IPS-20b (cell line): ENCODE measurements at regions not wholly inside any gene's neighbourhood (a gene's known extent, or its start where the extent isn't known, plus 50 kb on each side); places are given as distances from the start of the nearest gene placed in this dataset.

Experiments
- H3K27ac ChIP-seq: one replicate; pipeline ENCODE4 v1.5.1; 2013; ENCODE audit warnings: low read length
- H3K27me3 ChIP-seq: 2 replicates; pipeline ENCODE4 v1.6.1; 2013; ENCODE audit warnings: mild to moderate bottlenecking, low read length, inconsistent platforms; ENCODE audit not compliant: insufficient read depth
- H3K36me3 ChIP-seq: 2 replicates; pipeline ENCODE4 v1.6.1; 2013; ENCODE audit warnings: low read depth, mild to moderate bottlenecking, inconsistent platforms, low read length, moderate library complexity; ENCODE audit not compliant: insufficient read depth
- H3K4me1 ChIP-seq: 2 replicates; pipeline ENCODE4 v1.6.1; 2013; ENCODE audit warnings: mild to moderate bottlenecking, control low read depth, inconsistent platforms, low read length, moderate library complexity; ENCODE audit not compliant: insufficient read depth
- H3K4me3 ChIP-seq: 2 replicates; pipeline ENCODE4 v1.5.1; 2013; ENCODE audit warnings: mild to moderate bottlenecking, low read length, inconsistent platforms
- H3K9ac ChIP-seq: 2 replicates; pipeline ENCODE4 v1.6.1; 2013; ENCODE audit warnings: low read depth, mild to moderate bottlenecking, inconsistent platforms, low read length, moderate library complexity
- H3K9me3 ChIP-seq: 2 replicates; pipeline ENCODE4 v1.6.1; 2013; ENCODE audit warnings: mild to moderate bottlenecking, low read depth, low read length, inconsistent platforms; ENCODE audit not compliant: insufficient read depth

DNA sequence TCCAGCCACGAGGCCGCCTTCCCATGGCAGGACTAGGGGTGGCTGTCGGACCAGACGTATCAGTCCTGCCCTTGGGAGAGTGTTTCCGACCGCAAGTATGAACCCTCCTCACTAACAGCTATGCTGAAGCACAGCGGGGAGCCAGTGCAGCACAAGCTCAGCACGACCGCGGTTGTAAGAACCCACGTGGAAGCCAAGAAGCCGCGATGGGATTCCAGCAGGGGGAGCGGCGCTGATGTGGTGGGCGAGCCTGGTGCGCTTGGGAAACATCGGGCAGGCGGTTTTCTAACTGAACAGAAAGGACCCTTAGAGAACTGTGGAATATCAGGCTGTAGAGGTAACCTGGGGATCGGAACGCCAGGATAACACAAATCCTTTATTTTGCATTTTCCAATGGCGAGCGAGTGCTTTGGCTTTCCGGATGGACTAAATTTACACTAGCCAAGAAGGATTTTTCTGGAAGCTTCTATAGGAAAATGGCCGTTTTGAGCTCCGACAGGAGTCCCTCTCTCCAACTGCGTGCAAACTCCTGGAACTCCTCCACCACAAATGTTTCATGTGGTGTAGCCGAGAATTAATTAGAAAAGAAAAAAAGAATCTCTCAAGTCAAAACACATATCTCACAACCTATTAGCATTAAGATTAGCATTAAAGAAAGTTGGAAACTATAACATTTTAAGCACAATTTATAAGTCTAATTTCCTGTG is 132.0 kb upstream of the MYCN start:
- peaks cover 6% of the 10 kb centered on the region; the same call in 1 of the 2 replicates for H3K4me1 ChIP-seq
- H3K27ac ChIP-seq, result no peak overlapping the region
- no peaks in the 10 kb centered on the region for H3K9me3 ChIP-seq
- H3K27me3 ChIP-seq, result no peaks in the 10 kb centered on the region
- no peak overlapping the region for H3K9ac ChIP-seq
- no peak overlapping the region for H3K4me3 ChIP-seq
- H3K36me3 ChIP-seq, result no peaks in the 10 kb centered on the region

DNA sequence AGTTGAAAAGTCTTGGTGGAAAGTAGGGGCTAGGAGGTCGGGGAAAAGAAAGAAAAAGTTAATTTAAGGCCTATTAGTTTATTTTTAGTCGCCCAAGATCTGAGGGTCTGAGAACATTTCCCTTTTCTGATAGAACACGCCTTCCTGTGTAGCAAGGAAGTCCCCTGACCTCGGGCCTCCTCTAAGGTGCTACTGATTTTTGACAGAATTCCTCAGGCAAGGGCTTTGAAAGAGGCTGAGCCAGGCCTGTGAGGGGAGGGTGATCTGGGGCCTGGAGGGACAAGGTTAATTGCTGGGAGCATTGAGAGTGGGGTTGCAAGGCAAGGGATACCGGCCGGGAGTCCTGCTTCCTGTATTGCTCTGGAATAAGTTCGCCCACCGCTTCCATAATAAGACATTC is 131.4 kb upstream of the MYCN start:
- no peak overlapping the region for H3K4me3 ChIP-seq
- H3K9me3 ChIP-seq, result no peaks in the 10 kb centered on the region
- no peaks in the 10 kb centered on the region for H3K27me3 ChIP-seq
- H3K4me1 ChIP-seq, result peaks cover 6% of the 10 kb centered on the region; the same call in 1 of the 2 replicates
- no peak overlapping the region for H3K27ac ChIP-seq
- H3K36me3 ChIP-seq, result no peaks in the 10 kb centered on the region
- H3K9ac ChIP-seq, result no peak overlapping the region

DNA sequence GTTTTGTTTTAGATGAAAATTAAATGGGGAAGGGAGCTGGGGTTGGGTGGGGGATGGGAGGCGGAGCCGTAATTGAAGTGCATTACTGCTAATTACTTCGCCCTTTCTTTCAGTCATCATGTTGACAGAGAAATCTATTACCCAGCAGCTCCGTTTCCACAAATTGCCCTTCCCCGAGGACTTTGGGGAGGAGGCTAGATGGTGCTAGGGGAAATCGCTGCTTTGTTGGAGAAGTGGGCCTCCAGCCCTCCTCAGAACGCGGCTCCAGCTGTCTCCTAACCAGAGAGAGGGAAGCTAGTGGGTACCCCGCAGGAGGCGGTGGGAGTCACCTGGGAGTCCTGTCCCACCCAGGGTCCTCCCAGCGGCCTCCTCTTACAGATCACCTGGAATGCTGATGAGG is 130.9 kb upstream of the MYCN start:
- H3K9me3 ChIP-seq, result no peaks in the 10 kb centered on the region
- H3K4me1 ChIP-seq, result peaks cover 6% of the 10 kb centered on the region; the same call in 1 of the 2 replicates
- H3K36me3 ChIP-seq, result no peaks in the 10 kb centered on the region
- H3K9ac ChIP-seq, result no peak overlapping the region
- H3K4me3 ChIP-seq, result no peak overlapping the region
- H3K27ac ChIP-seq, result no peak overlapping the region
- H3K27me3 ChIP-seq, result no peaks in the 10 kb centered on the region

GRCh38 chr2:15810477-15811150 is 129.7 kb upstream of the MYCN start:
- Histone ChIP-seq H3K27me3 (no peaks in the 10 kb centered on the region), H3K27ac (no peak overlapping the region), H3K9me3 (no peaks in the 10 kb centered on the region), H3K9ac (no peak overlapping the region), H3K4me3 (no peak overlapping the region), H3K36me3 (no peaks in the 10 kb centered on the region), H3K4me1 (peaks cover 6% of the 10 kb centered on the region; the same call in 1 of the 2 replicates)

GRCh38 chr2:15811367-15811766 is 129.0 kb upstream of the MYCN start:
- H3K4me3 ChIP-seq, result no peak overlapping the region
- H3K27me3 ChIP-seq, result no peaks in the 10 kb centered on the region
- no peak overlapping the region for H3K9ac ChIP-seq
- H3K27ac ChIP-seq, result no peak overlapping the region
- peaks cover 6% of the 10 kb centered on the region; the same call in 1 of the 2 replicates for H3K4me1 ChIP-seq
- no peaks in the 10 kb centered on the region for H3K36me3 ChIP-seq
- no peaks in the 10 kb centered on the region for H3K9me3 ChIP-seq

DNA sequence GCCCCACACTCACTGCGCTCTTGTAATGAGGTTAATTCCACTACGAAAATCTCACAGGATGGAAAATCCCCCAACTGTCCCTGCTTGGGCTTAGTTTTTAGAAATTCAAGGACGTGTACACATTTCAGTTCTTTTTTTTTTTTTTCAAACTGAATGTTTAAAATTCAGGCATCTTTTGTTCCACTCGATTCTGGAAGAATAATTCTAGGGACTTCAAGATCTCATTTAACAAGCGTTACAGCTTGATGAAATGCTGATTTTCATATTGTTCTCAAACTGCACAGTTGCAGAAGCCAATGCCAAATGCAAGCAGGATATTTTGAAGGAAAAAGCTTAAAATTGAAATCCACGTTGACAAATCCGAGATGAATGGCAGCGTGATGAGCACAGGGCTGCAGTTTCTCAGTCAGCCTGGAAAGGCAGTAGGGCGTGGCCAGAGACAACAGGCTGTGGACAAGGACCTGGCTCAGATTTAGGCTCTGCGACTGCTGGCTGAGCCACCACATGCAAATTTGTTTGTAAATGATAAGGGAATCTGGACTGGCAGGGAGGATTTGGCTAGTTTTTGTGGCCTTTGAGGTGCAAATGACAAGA is 128.1 kb upstream of the MYCN start:
- Histone ChIP-seq H3K36me3 (no peaks in the 10 kb centered on the region), H3K4me3 (no peak overlapping the region), H3K9ac (no peak overlapping the region), H3K9me3 (no peaks in the 10 kb centered on the region), H3K27me3 (no peaks in the 10 kb centered on the region), H3K27ac (no peak overlapping the region), H3K4me1 (peaks cover 6% of the 10 kb centered on the region; the same call in 1 of the 2 replicates)

GRCh38 chr2:15813481-15814266 is 126.7 kb upstream of the MYCN start:
- Histone ChIP-seq H3K4me1 (peaks cover 6% of the 10 kb centered on the region; the same call in 1 of the 2 replicates), H3K9me3 (no peaks in the 10 kb centered on the region), H3K4me3 (no peak overlapping the region), H3K9ac (no peak overlapping the region), H3K36me3 (no peaks in the 10 kb centered on the region), H3K27me3 (no peaks in the 10 kb centered on the region), H3K27ac (no peak overlapping the region)

DNA sequence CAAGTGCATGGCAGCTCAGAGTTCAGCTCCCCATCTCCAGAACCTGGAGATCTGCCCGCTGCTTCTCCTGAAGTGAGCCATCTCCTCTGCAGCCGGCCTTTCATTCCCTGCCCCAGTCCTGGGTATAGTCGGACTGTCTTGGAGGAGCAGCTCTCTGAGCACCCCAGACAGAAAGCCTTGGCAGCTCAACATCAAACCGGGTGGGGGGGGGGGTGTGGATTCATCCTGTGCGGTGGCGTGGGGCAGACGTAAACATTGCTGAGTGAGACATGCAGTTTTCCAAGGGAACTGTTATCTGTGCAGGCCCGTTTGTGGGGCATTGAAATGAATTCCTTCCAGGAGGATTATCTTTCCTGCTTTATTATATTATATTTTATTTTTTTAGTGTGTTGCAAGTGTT is 125.9 kb upstream of the MYCN start:
- Histone ChIP-seq H3K9ac (no peak overlapping the region), H3K27me3 (no peaks in the 10 kb centered on the region), H3K36me3 (no peaks in the 10 kb centered on the region), H3K4me1 (peaks cover 4% of the 10 kb centered on the region; the same call in 1 of the 2 replicates), H3K4me3 (no peak overlapping the region), H3K27ac (no peak overlapping the region), H3K9me3 (no peaks in the 10 kb centered on the region)

- no peak overlapping the region for H3K9ac ChIP-seq
- no peaks in the 10 kb centered on the region for H3K36me3 ChIP-seq
- no peak overlapping the region for H3K4me3 ChIP-seq
- H3K4me1 ChIP-seq, result no peaks in the 10 kb centered on the region
- no peak overlapping the region for H3K27ac ChIP-seq
- no peaks in the 10 kb centered on the region for H3K9me3 ChIP-seq
- H3K27me3 ChIP-seq, result no peaks in the 10 kb centered on the region
These were observed 125.4 kb upstream of the MYCN start for GRCh38 chr2:15814946-15815345.

GRCh38 chr2:15816226-15816625 is 124.1 kb upstream of the MYCN start:
- Histone ChIP-seq H3K4me3 (no peak overlapping the region), H3K27ac (no peak overlapping the region), H3K9ac (no peak overlapping the region)

DNA sequence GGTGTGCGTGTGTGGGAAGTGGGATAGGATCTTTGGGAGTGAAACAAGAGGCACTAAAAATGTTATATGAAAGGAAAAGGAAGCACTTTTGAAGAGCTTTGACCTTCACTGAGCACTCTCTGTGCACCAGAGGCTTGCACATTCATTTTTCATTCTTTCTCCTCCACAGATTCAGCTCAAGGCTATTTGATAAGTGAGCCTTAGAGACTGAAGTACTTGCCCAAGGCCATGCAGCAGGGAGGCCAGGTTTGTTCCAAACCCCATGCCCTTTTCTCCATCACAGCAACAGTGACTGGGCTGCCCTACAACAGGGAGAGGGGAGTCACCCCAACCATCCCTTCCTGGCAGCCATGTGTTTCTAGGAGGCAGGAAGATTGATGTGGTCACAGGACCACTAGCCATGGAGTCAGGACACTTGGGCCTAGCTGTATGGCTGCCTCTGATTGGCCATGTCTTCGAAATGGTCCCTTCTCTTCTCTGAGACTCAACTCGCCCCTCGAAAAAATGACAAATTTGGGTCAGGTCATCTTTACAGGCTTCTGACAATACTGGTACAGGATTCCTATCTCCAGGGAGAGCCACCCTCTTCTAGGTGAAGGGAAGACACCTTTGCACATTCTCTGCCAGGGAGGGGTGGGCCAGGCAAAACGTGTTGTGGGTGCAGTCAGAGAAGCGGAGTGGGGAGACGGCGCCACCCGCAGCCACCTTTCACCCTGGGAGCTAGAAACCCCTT is 123.5 kb upstream of the MYCN start:
- H3K27ac ChIP-seq, result no peak overlapping the region
- H3K9me3 ChIP-seq, result no peaks in the 10 kb centered on the region
- H3K9ac ChIP-seq, result no peak overlapping the region
- H3K27me3 ChIP-seq, result no peaks in the 10 kb centered on the region
- no peaks in the 10 kb centered on the region for H3K36me3 ChIP-seq
- no peaks in the 10 kb centered on the region for H3K4me1 ChIP-seq
- no peak overlapping the region for H3K4me3 ChIP-seq

More at GRCh38 chr2:15816226-15816625, 124.1 kb upstream of the MYCN start:
- Histone ChIP-seq H3K27me3 (no peaks in the 10 kb centered on the region), H3K4me1 (no peaks in the 10 kb centered on the region), H3K36me3 (no peaks in the 10 kb centered on the region), H3K9me3 (no peaks in the 10 kb centered on the region)
